ENCODE measurements at regions not wholly inside any gene's neighbourhood (a gene's known extent, or its start where the extent isn't known, plus 50 kb on each side); places are given as distances from the start of the nearest gene placed in this dataset.

- TF ChIP-seq CTCF (IDR thresholded peaks at IDR 0.05) = no peak
- TF ChIP-seq RFX5 (IDR thresholded peaks at IDR 0.05; ENCODE audit: low read length) = no peak
- no peak for TF ChIP-seq POLR2AphosphoS5 (IDR thresholded peaks at IDR 0.05; ENCODE audit: low read depth, low read length)
- TF ChIP-seq FOXM1 (IDR thresholded peaks at IDR 0.05; ENCODE audit: low read depth) = no peak
- TF ChIP-seq TAF1 (IDR thresholded peaks at IDR 0.05; ENCODE audit: borderline replicate concordance, low read depth, low read length) = no peak
- TF ChIP-seq EP300 (IDR thresholded peaks at IDR 0.05; ENCODE audit: borderline replicate concordance in 1 of 2, low read depth in 1 of 2, low read length in 1 of 2) = no peak
Observed at GRCh38 chr9:129362287-129363000, 184.4 kb upstream of the IER5L start.
